Stimulated activated CD4-positive, alpha-beta T cell treated with anti-CD3 and anti-CD28 coated beads, Interleukin-1b, Interleukin-23, amount 100 ng/mL, for 4 hours (primary cell): ENCODE measurements at regions not wholly inside any gene's neighbourhood (a gene's known extent, or its start where the extent isn't known, plus 50 kb on each side); places are given as distances from the start of the nearest gene placed in this dataset.
"Not testable (repeated sequence)": the region's sequence is repeated elsewhere in the genome, so short reads cannot be mapped to it uniquely, and the experiment has no call there.

Source experiments
- DNase-seq, 2 donors: peaks; one replicate each; pipeline ENCODE4 v3.0.0-alpha.2; 2020; ENCODE audit warnings: low read depth in 2 of 2

- DNase-seq, result no peak
Measured at GRCh38 chr10:25805986-25806385, 128.0 kb upstream of the MYO3A start.

- no peak for DNase-seq
Measured at GRCh38 chr10:25808372-25808771, 125.7 kb upstream of the MYO3A start.

DNA sequence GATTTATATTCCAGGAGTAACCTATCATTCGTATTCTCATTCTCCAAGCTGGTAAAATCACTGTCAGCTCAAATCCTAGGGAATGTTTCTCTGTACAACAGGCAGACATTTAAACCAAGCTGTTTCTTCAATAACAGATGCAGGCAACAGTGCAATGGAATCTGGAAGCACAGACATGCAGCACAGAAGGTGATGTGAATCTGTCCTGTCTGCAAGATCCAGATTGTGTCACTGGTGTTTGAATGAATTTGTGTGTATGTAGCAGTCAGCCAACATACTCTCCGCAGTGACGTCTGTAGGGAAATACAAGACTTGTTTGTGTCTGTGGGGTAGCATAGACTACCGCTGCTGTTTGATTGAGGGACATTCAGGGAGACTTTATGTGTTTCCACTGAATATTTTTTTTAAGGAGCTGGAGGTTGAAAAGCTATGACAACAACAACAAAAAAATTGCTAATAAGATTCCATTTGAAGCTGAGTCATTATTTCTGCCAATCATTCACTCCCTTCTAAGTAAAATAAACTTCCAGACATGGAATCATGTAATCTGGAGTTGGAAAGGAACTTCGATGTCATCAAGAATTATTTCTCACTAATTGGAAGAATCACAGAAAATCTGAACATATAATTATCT, 122.9 kb upstream of the MYO3A start:
- no peak for DNase-seq

DNA sequence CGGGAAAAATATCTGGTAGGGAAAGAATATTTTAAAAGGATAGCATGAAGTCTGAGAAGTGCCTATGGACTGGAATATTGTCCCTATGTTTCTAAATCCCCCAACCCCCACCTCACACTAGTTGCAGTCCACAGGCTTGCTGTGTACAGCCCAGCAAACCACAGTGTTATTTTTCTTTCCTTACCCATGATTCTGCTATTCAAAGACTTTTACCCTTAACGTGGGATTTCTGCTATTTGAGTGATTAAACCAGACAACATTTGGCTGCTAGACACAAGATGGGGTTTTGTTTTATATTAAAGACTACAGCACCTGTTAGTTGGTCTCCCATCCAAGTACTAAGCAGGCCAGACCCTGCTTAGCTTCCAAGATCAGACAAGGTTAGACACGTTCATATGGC, 120.5 kb upstream of the MYO3A start:
- no peak for DNase-seq

- DNase-seq, result no peak
Measured at GRCh38 chr10:25815236-25815635, 118.8 kb upstream of the MYO3A start.

- DNase-seq, result no peak
Measured at GRCh38 chr10:25815999-25816768, 117.8 kb upstream of the MYO3A start.

GRCh38 chr10:25817200-25817599, 116.8 kb upstream of the MYO3A start:
- DNase-seq, result no peak

GRCh38 chr10:25818751-25819150, 115.3 kb upstream of the MYO3A start:
- DNase-seq, result no peak

DNA sequence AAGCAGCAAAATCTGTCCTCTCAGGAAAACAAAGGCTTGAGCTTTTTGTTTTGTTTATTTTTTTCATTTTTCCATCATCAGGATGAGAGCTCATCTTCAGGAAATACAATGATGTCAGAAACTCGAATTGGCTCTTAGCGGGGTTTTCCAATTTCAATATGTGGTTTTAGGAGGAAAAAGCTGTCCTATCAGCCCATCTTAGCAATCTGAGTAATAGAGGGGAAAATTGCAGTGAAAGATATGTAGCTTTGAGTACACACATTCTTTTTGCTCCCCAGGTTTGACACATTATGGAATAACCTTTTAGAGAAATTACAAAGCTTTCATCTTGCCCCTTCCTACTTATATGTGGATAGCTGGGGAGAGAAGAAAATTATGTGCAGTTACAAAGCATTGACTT, 113.6 kb upstream of the MYO3A start:
- no peak for DNase-seq

GRCh38 chr10:25820874-25821273, 113.2 kb upstream of the MYO3A start:
- no peak for DNase-seq

DNA sequence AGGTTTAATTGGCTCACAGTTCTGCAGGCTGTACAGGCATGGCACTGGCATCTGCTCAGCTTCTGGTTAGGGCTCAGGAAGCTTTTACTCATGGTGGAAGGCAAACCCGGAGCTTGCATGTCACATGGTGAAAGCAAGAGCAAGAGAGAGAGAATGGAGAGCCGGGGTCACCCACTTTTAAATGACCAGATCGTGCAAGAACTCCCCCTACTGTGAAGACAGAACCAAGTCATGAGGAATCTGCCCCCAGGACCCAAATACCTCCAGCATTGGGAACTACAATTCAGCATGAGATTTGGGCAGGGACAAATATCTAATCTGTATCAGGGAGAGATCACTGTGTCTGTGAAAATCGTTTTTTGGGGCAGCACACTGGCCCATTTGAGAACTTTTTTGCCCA, 110.0 kb upstream of the MYO3A start:
- DNase-seq, result no peak

- DNase-seq, result no peak
Measured at GRCh38 chr10:25828475-25828874, 105.6 kb upstream of the MYO3A start.

- DNase-seq, result no peak
Measured at GRCh38 chr10:25831080-25831479, 102.9 kb upstream of the MYO3A start.

GRCh38 chr10:25839683-25840082, 94.3 kb upstream of the MYO3A start:
- no peak for DNase-seq

GRCh38 chr10:25840875-25841274, 93.2 kb upstream of the MYO3A start:
- not testable (repeated sequence) for DNase-seq

DNA sequence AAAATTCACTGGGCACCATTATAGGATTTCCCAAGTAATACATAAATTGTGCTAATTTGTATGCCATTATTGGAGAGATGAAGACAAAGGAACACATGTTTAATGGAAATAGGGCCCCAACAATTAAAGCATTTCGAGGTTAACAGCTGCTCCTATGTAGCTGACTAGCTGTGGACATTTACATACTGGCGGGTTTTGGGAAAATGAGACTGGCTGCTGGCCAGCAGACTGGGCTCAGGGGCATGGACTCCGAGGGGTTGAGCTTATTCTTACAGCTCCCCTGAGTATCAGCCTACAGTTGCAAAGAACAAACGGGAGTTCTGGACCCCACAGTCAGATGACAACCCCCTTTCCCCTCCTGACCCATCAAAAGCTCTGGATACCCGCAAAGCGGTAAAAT, 91.9 kb upstream of the MYO3A start:
- no peak for DNase-seq

DNA sequence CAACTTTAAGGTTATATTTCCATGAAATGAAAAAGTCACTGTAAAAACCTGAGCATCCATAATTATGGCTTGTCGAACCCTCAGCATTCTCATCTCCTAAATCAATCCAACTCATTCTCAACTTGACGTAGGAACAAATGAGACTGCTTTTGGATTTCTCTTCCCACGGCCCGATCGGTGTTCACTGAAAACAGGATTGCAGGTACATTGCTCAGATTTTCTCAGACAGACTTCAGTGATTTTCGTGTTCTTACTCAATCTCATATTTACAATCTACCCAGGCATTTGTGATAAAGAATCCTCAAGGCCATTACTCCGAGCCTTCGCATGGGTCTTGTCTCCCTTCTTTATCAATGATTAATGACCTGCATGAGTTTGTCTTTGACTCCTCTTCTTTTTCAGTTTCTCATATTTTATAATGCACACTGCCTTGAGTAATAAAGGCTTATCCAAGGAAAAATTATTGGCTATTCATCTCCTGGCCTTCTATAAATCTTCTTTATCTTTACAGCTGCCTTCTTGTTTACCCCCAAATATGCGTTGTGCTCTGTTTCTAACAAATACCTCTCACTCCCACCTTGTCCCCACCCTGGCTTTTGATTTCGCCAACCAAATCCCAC, 90.4 kb upstream of the MYO3A start:
- no peak for DNase-seq

- not testable (repeated sequence) for DNase-seq
Measured at GRCh38 chr10:25844716-25845115, 89.3 kb upstream of the MYO3A start.

DNA sequence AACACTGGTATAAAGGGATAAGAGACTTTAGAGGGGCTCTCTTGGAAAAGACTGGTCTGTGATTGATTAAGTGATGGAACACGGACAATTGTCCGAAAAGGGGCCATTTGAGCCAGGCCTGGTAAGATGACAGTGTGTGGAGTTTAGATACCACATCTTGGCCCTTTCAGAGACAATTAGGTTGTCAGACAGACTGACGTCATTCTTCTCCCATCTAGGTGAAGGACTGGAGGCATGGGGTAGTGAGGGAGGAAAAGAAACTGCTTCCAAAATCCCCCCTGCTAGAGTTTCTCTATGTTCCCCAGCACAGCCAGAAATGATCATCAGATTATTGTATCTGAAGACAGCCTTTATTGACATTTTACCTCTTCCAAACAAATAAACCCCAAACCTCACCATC, 84.8 kb upstream of the MYO3A start:
- DNase-seq, result no peak

- no peak for DNase-seq
Measured at GRCh38 chr10:25849988-25850387, 84.0 kb upstream of the MYO3A start.

DNA sequence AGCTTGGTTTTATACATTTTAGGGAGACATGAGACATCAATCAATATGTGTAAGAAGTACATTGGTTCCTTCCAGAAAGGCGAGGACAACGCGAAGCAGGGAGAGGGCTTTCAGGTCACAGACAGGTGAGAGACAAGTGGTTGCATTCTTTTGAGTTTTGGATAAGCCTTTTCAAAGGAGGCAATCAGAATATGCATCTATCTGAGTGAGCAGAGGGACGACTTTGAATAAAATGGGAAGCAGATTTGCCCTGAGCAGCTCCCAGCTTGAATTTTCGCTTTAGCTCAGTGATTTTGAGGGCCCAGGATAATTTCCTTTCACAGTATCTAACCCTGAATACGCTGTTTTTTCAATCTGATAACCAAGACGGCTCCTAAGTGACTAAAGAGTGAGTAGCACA, 82.5 kb upstream of the MYO3A start:
- no peak for DNase-seq

DNA sequence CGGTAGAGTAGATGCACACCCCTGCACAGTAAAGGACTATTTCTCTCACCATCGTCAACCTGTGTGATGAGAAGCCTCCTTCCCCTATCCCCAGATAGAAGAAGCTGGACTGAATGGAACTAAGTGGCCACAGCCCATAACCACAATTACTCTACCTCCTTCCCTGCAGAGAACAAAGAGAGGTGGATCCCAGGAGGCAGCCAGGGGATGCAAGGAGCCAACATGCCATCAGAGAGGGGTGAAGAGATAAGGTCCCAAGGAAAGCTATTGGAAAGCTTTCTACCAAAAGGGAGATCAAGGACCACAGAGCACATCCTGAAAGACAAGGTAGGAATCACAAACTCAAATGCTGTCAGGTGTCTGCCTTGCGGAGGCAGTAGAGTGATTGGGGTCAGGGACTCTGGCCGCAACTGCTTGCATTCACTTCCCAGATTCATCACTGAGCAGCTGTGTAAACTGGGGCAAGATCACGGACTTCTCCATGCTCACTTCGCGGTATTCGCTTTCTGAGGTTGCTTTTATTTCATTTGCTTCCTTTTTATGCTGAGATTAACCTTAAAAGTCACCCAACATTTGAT, 81.6 kb upstream of the MYO3A start:
- DNase-seq, result no peak

GRCh38 chr10:25858076-25858475, 76.0 kb upstream of the MYO3A start:
- DNase-seq, result no peak
